GM13977 (cell line): ENCODE measurements at regions not wholly inside any gene's neighbourhood (a gene's known extent, or its start where the extent isn't known, plus 50 kb on each side); places are given as distances from the start of the nearest gene placed in this dataset.

ENCODE experiments used
- DNase-seq: peaks from one replicate; pipeline ENCODE4 v3.0.0; 2012; ENCODE audit warnings: low spot score
- CTCF ChIP-seq: IDR thresholded peaks from 2 replicates; pipeline ENCODE4 v1.5.1; 2012; ENCODE audit warnings: mild to moderate bottlenecking, control low read depth; ENCODE audit not compliant: insufficient read depth; ENCODE audit errors: extremely low read depth, missing control alignments
- in situ Hi-C: fragments of 300-500 bp; cut with MboI; formaldehyde crosslinking; loops from one replicate; pipeline ENCODE4 v1.12.0; 2022; ENCODE audit warnings: low sequenced_read_pairs, low pct_unique_long_range_greater_than_20kb, mixed read lengths, inconsistent platforms; ENCODE audit not compliant: unreplicated experiment

GRCh38 chr21:28358702-28359101 lies 634.0 kb downstream of the LTN1 start:
- no peak for TF ChIP-seq CTCF
- in situ Hi-C loops, result no loop called here

GRCh38 chr21:28358170-28358569 lies 634.5 kb downstream of the LTN1 start:
- in situ Hi-C loops, result no loop called here
- no peak for TF ChIP-seq CTCF
- no peak for DNase-seq

More at GRCh38 chr21:28358702-28359101, 634.0 kb downstream of the LTN1 start:
- no peak for DNase-seq

- in situ Hi-C loops, result no loop called here
- no peak for DNase-seq
- no peak for TF ChIP-seq CTCF
Observed at GRCh38 chr21:28357743-28358142, 634.9 kb downstream of the LTN1 start.

GRCh38 chr21:28356422-28356821 lies 636.3 kb downstream of the LTN1 start:
- in situ Hi-C loops, result no loop called here
- no peak for DNase-seq
- no peak for TF ChIP-seq CTCF

GRCh38 chr21:28345934-28346333 lies 646.7 kb downstream of the LTN1 start:
- no peak for DNase-seq
- TF ChIP-seq CTCF, result no peak
- in situ Hi-C loops, result no loop called here

- in situ Hi-C loops, result no loop called here
- DNase-seq, result no peak
- no peak for TF ChIP-seq CTCF
Observed at GRCh38 chr21:28344985-28345384, 647.7 kb downstream of the LTN1 start.

- DNase-seq, result no peak
- in situ Hi-C loops, result no loop called here
- TF ChIP-seq CTCF, result no peak
Observed at GRCh38 chr21:28342212-28342810, 650.4 kb downstream of the LTN1 start.
